CD14-positive monocyte (primary cell): ENCODE measurements at regions not wholly inside any gene's neighbourhood (a gene's known extent, or its start where the extent isn't known, plus 50 kb on each side); places are given as distances from the start of the nearest gene placed in this dataset.

Experiments
- DNase-seq, 3 donors: peaks; one replicate each; pipeline ENCODE4 v3.0.0-alpha.2; 2011 to 2022
- H2AFZ ChIP-seq: 2 replicates; pipeline ENCODE4 v1.6.0; 2012; ENCODE audit warnings: mild to moderate bottlenecking, low read depth, low read length, inconsistent platforms; ENCODE audit not compliant: insufficient read depth, poor library complexity, severe bottlenecking
- H3K27ac ChIP-seq, 2 donors: 1 replicate in 1 of 2; 2 replicates in 1 of 2; pipeline ENCODE4 v1.5.1; 2012 to 2013; ENCODE audit warnings: low read length in 2 of 2, control low read depth in 1 of 2, inconsistent platforms in 1 of 2, low read depth in 1 of 2, mild to moderate bottlenecking in 1 of 2
- H3K27me3 ChIP-seq, 2 donors: one replicate each; pipeline versions ENCODE4 v1.6.0 to v1.6.1; 2011 to 2013; ENCODE audit warnings: low read length in 2 of 2; ENCODE audit not compliant: control insufficient read depth in 2 of 2, insufficient read depth in 2 of 2
- H3K36me3 ChIP-seq, 2 donors: replicated peaks in 1 of 2; 1 replicate in 1 of 2; 2 replicates in 1 of 2; pipeline versions ENCODE4 v1.5.1 to v1.6.1; 2012 to 2013; ENCODE audit warnings: low read length in 2 of 2, control low read depth in 1 of 2, inconsistent platforms in 1 of 2, mild to moderate bottlenecking in 1 of 2; ENCODE audit not compliant: insufficient read depth in 2 of 2, control insufficient read depth in 1 of 2
- H3K4me1 ChIP-seq, 2 donors: 1 replicate in 1 of 2; 2 replicates in 1 of 2; pipeline versions ENCODE4 v1.5.1 to v1.6.1; 2012 to 2013; ENCODE audit warnings: low read length in 2 of 2, control low read depth in 1 of 2, inconsistent platforms in 1 of 2, mild to moderate bottlenecking in 1 of 2, moderate library complexity in 1 of 2; ENCODE audit not compliant: insufficient read depth in 2 of 2, control insufficient read depth in 1 of 2
- H3K4me2 ChIP-seq: replicated peaks from 2 replicates; pipeline ENCODE3; 2012; ENCODE audit warnings: low read length, moderate library complexity, mild to moderate bottlenecking; ENCODE audit not compliant: poor library complexity, severe bottlenecking; ENCODE audit errors: extremely low read depth
- H3K4me3 ChIP-seq, 3 experiments: fragments of 200-600 bp in 1 of 3; sonication (generic) in 1 of 3; replicated peaks in 1 of 3; 1 replicate in 2 of 3; 2 replicates in 1 of 3; pipeline ENCODE4 v1.5.1; 2011 to 2013; ENCODE audit warnings: low read length in 3 of 3, mild to moderate bottlenecking in 3 of 3, control low read depth in 2 of 3, low read depth in 2 of 3, inconsistent platforms in 1 of 3, moderate library complexity in 1 of 3
- H3K79me2 ChIP-seq: 2 replicates; pipeline ENCODE4 v1.6.0; 2012; ENCODE audit warnings: mild to moderate bottlenecking, control low read depth, inconsistent platforms, low read length, moderate library complexity; ENCODE audit not compliant: insufficient read depth
- H3K9ac ChIP-seq: 2 replicates; pipeline ENCODE4 v1.6.0; 2017; ENCODE audit warnings: low read length, mild to moderate bottlenecking; ENCODE audit not compliant: insufficient read depth, poor library complexity, severe bottlenecking
- H3K9me3 ChIP-seq, 2 donors: replicated peaks in 1 of 2; 1 replicate in 1 of 2; 2 replicates in 1 of 2; pipeline versions ENCODE4 v1.5.1 to v1.6.1; 2012 to 2013; ENCODE audit warnings: low read length in 2 of 2, control low read depth in 1 of 2; ENCODE audit not compliant: control insufficient read depth in 1 of 2, insufficient read depth in 1 of 2
- H4K20me1 ChIP-seq: 2 replicates; pipeline ENCODE4 v1.6.0; 2012; ENCODE audit warnings: mild to moderate bottlenecking, low read length, control low read depth, moderate library complexity; ENCODE audit not compliant: insufficient read depth
- H3K27ac Mint-ChIP-seq, 7 donors: one replicate each; pipeline ENCODE4 v1.8.0; 2020; ENCODE audit warnings: mild to moderate bottlenecking in 7 of 7, mixed read lengths in 7 of 7, moderate library complexity in 6 of 7, inconsistent platforms in 2 of 7
- H3K27me3 Mint-ChIP-seq, 3 donors: one replicate each; pipeline ENCODE4 v1.8.0; 2021 to 2022; ENCODE audit warnings: low read depth in 3 of 3, mild to moderate bottlenecking in 3 of 3, mixed read lengths in 3 of 3, moderate library complexity in 3 of 3, inconsistent platforms in 1 of 3
- H3K36me3 Mint-ChIP-seq, 2 donors: one replicate each; pipeline ENCODE4 v1.8.0; 2020; ENCODE audit warnings: mixed read lengths in 2 of 2, inconsistent platforms in 1 of 2, mild to moderate bottlenecking in 1 of 2
- H3K4me1 Mint-ChIP-seq: one replicate; pipeline ENCODE4 v1.8.0; 2020; ENCODE audit warnings: mild to moderate bottlenecking, mixed read lengths
- H3K4me3 Mint-ChIP-seq, 2 donors: one replicate each; pipeline ENCODE4 v1.8.0; 2020; ENCODE audit warnings: mild to moderate bottlenecking in 2 of 2, mixed read lengths in 2 of 2, moderate library complexity in 1 of 2
- H3K9me3 Mint-ChIP-seq, 7 donors: one replicate each; pipeline ENCODE4 v1.8.0; 2020 to 2022; ENCODE audit warnings: mixed read lengths in 7 of 7, mild to moderate bottlenecking in 6 of 7, moderate library complexity in 6 of 7, inconsistent platforms in 2 of 7
- CTCF ChIP-seq: fragments of 200-600 bp; IDR thresholded peaks from one replicate; pipeline ENCODE4 v1.8.0; 2022; ENCODE audit warnings: antibody characterized with exemption, mild to moderate bottlenecking
- WGBS: methylation state at CpG from one replicate; pipeline ENCODE4 v1.1.5; 2013; ENCODE audit warnings: missing lambda C conversion rate; ENCODE audit not compliant: insufficient coverage; 5-methylcytosine and 5-hydroxymethylcytosine counted together
- intact Hi-C, 2 donors: fragments of 100-400 bp; cut with micrococcal nuclease; formaldehyde crosslinking; loops; one replicate each; pipeline versions ENCODE4 v1.15.0 to v1.15.1; 2023

DNA sequence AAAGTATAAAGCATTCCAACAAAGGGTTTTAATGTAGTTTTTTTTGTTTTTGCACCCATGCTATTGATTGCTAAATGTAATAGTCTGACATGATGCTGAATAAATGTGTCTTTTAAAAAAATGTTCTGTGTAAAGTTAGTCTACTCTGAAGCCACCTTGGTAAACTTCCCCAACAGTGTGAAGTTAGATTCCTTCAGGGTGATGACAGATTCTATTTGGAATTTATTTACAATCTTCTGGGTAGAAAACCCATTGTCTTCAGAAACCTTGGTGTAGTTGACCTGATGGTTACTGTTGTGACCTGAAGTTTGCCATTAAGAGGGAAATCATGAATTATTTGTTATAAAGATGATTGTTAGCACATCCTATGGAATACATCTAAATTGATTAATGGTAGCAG, 64.7 kb upstream of the TRPC7 start:
- Histone ChIP-seq H3K9me3 (no peaks in the 10 kb centered on the region), H3K4me1 (no peaks in the 10 kb centered on the region), H3K36me3 (no peaks in the 10 kb centered on the region), H4K20me1 (no peaks in the 10 kb centered on the region), H2AFZ (no peak overlapping the region), H3K27me3 (no peaks in the 10 kb centered on the region), H3K9ac (no peak overlapping the region), H3K27ac (no peak overlapping the region), H3K4me2 (no peak overlapping the region), H3K79me2 (no peaks in the 10 kb centered on the region), H3K4me3 (no peak overlapping the region)
- no peak for TF ChIP-seq CTCF
- no peak for DNase-seq
- Mint-ChIP-seq H3K4me1 (no peaks in the 10 kb centered on the region), H3K27me3 (peaks cover 0 to 2% (median 2%) of the 10 kb centered on the region in 3 donors), H3K9me3 (peaks cover 0 to 5% (median 0%) of the 10 kb centered on the region in 7 donors), H3K36me3 (no peaks in the 10 kb centered on the region), H3K4me3 (no peak overlapping the region), H3K27ac (no peak overlapping the region)
- intact Hi-C loops: no loop called here

- no peaks in the 10 kb centered on the region for H3K79me2 ChIP-seq
- no peak overlapping the region for H3K27ac ChIP-seq
- H3K4me2 ChIP-seq: no peak overlapping the region
- H4K20me1 ChIP-seq: no peaks in the 10 kb centered on the region
- no peak for TF ChIP-seq CTCF
- Mint-ChIP-seq H3K9me3 (peaks cover 0 to 5% (median 0%) of the 10 kb centered on the region in 7 donors), H3K27ac (no peak overlapping the region), H3K4me3 (no peak overlapping the region), H3K4me1 (no peaks in the 10 kb centered on the region), H3K36me3 (no peaks in the 10 kb centered on the region), H3K27me3 (peaks cover 0 to 2% (median 2%) of the 10 kb centered on the region in 3 donors)
- no peak for DNase-seq
- no peak overlapping the region for H3K9ac ChIP-seq
- intact Hi-C loops: no loop called here
- H2AFZ ChIP-seq: no peak overlapping the region
- no peaks in the 10 kb centered on the region for H3K9me3 ChIP-seq
- H3K36me3 ChIP-seq: no peaks in the 10 kb centered on the region
- H3K27me3 ChIP-seq: no peaks in the 10 kb centered on the region
- no peaks in the 10 kb centered on the region for H3K4me1 ChIP-seq
- H3K4me3 ChIP-seq: no peak overlapping the region
- WGBS: 85% methylated on average over 2 of the region's 2 CpGs
These were observed 62.1 kb upstream of the TRPC7 start for GRCh38 chr5:136427426-136427825.
